ENCODE measurements at regions not wholly inside any gene's neighbourhood (a gene's known extent, or its start where the extent isn't known, plus 50 kb on each side); places are given as distances from the start of the nearest gene placed in this dataset.

DNA sequence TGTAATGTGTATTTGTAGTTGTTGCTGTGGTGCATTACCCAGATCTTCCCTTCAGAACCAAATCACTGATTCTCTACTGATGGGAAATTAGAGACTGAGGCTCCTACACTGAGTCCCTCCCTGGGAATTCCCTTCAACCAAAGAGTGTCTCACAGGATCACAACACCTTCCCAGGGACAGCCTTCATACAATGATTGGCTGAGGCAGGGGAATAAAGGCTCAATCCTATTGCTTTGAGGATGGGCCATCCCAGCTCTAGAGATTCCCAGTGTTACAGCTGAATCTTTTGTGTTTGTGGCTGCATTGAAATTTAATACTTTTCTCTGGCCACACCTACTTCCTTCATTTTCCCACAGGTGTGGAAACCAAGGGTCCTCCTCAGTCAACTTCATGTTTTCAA is 96.4 kb upstream of the ELL2 start:
- H3K4me1 ChIP-seq (replicated peaks in 1 of 4; ENCODE audit: control insufficient read depth in 3 of 4, insufficient read depth in 4 of 4, low read length in 3 of 4) = no peaks in the 10 kb centered on the region
- H3K4me2 ChIP-seq (ENCODE audit: insufficient read depth in 1 of 2, low read depth in 2 of 2, low read length in 2 of 2) = no peak overlapping the region
- no peak overlapping the region for H2AK5ac ChIP-seq (ENCODE audit: low read depth, low read length)
- H3K27me3 ChIP-seq (replicated peaks in 1 of 4; ENCODE audit: control insufficient read depth in 3 of 4, extremely low read depth in 1 of 4, insufficient read depth in 3 of 4, low read length in 3 of 4) = peaks cover 0 to 1% (median 0%) of the 10 kb centered on the region in 4 experiments; a peak in 1 of 7 replicates
- no peak overlapping the region for H4K5ac ChIP-seq (ENCODE audit: insufficient read length, low read depth, low read length)
- DNase-seq (ENCODE audit: low read depth in 1 of 2, low spot score in 2 of 2) (no peak), FAIRE-seq (peak; percentile 24)
- POLR2A ChIA-PET (ENCODE audit: partially characterized antibody) = no interaction called here
- H3K4me3 ChIP-seq (ENCODE audit: extremely low read depth in 1 of 4, insufficient read depth in 2 of 4, low read depth in 3 of 4, low read length in 4 of 4) = no peak overlapping the region
- no peak overlapping the region for H4K8ac ChIP-seq (ENCODE audit: extremely low read depth, insufficient read depth, low read length)
- no peak overlapping the region for H3K23ac ChIP-seq (ENCODE audit: insufficient read length)
- no peak overlapping the region for H3K27ac ChIP-seq (ENCODE audit: low read depth, low read length)
- no peak overlapping the region for H3K14ac ChIP-seq (ENCODE audit: insufficient read length)
- H2AFZ ChIP-seq (ENCODE audit: low read length) = no peak overlapping the region
- H2BK5ac ChIP-seq (ENCODE audit: low read depth, low read length) = no peak overlapping the region
- H2BK20ac ChIP-seq (ENCODE audit: low read length) = no peak overlapping the region
- no peaks in the 10 kb centered on the region for H3K9me3 ChIP-seq (ENCODE audit: insufficient read depth in 2 of 2, low read depth in 1 of 2, low read length in 1 of 2)
- no peak overlapping the region for H4K91ac ChIP-seq (replicated peaks; ENCODE audit: insufficient read length, low read length)
- H4K20me1 ChIP-seq (replicated peaks in 1 of 2; ENCODE audit: control insufficient read depth in 1 of 2, insufficient read depth in 2 of 2, low read length in 2 of 2) = no peaks in the 10 kb centered on the region
- H3K36me3 ChIP-seq (ENCODE audit: control insufficient read depth in 2 of 4, insufficient read depth in 4 of 4, low read length in 3 of 4) = no peaks in the 10 kb centered on the region
- no peak overlapping the region for H2BK120ac ChIP-seq (replicated peaks; ENCODE audit: low read depth, low read length)
- no peak overlapping the region for H3K9ac ChIP-seq (replicated peaks in 1 of 4; ENCODE audit: extremely low read depth in 1 of 4, low read depth in 3 of 4, low read length in 3 of 4)
- no peak overlapping the region for H3K56ac ChIP-seq (replicated peaks; ENCODE audit: insufficient read length, low read depth, low read length)
- H2BK15ac ChIP-seq (ENCODE audit: low read length) = no peak overlapping the region
- H3K18ac ChIP-seq (ENCODE audit: extremely low read depth, low read length) = no peak overlapping the region
- no peaks in the 10 kb centered on the region; the same call in 1 of the 2 replicates for H3K23me2 ChIP-seq (ENCODE audit: low read depth, low read length)
- CTCF ChIA-PET (ENCODE audit: partially characterized antibody) = no interaction called here
- no peak overlapping the region for H2BK12ac ChIP-seq (ENCODE audit: low read depth, low read length)
- no peaks in the 10 kb centered on the region for H3K79me2 ChIP-seq (ENCODE audit: control insufficient read depth in 1 of 2, insufficient read depth in 2 of 2, low read length in 2 of 2)
- no peak overlapping the region for H3K4ac ChIP-seq (replicated peaks; ENCODE audit: insufficient read length, low read depth, low read length)
- no peaks in the 10 kb centered on the region for H3K79me1 ChIP-seq (ENCODE audit: low read depth, low read length)
- TF ChIP-seq CBX8 (IDR thresholded peaks at IDR 0.05; ENCODE audit: borderline replicate concordance, low read depth, low read length) (no peak), SIRT6 (IDR thresholded peaks at IDR 0.05; ENCODE audit: low read length) (no peak), TEAD4 (IDR thresholded peaks at IDR 0.05; ENCODE audit: low read depth, low read length) (no peak), FOSL1 (IDR thresholded peaks at IDR 0.05; ENCODE audit: insufficient read depth, low read depth, low read length) (no peak), JUND (IDR thresholded peaks at IDR 0.05; ENCODE audit: low read length) (no peak), EZH2 (IDR thresholded peaks at IDR 0.05; ENCODE audit: low read depth, low read length, severe bottlenecking) (no peak)
- TF ChIP-seq, protein P1, sequence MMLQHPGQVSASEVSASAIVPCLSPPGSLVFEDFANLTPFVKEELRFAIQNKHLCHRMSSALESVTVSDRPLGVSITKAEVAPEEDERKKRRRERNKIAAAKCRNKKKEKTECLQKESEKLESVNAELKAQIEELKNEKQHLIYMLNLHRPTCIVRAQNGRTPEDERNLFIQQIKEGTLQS (IDR thresholded peaks at IDR 0.05; ENCODE audit: insufficient read depth, low read depth, low read length) = no peak
- TF ChIP-seq, protein P2, sequence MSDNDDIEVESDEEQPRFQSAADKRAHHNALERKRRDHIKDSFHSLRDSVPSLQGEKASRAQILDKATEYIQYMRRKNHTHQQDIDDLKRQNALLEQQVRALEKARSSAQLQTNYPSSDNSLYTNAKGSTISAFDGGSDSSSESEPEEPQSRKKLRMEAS (IDR thresholded peaks at IDR 0.05) = no peak

Data from H1 (cell line).